GM19395 (cell line): ENCODE measurements at regions not wholly inside any gene's neighbourhood (a gene's known extent, or its start where the extent isn't known, plus 50 kb on each side); places are given as distances from the start of the nearest gene placed in this dataset.

Experiments used
- ATAC-seq: cut with Tn5 transposase; IDR thresholded peaks from one replicate; pipeline ENCODE4 v1.9.1; 2021; ENCODE audit warnings: mild to moderate bottlenecking, moderate library complexity; ENCODE audit not compliant: unreplicated experiment

DNA sequence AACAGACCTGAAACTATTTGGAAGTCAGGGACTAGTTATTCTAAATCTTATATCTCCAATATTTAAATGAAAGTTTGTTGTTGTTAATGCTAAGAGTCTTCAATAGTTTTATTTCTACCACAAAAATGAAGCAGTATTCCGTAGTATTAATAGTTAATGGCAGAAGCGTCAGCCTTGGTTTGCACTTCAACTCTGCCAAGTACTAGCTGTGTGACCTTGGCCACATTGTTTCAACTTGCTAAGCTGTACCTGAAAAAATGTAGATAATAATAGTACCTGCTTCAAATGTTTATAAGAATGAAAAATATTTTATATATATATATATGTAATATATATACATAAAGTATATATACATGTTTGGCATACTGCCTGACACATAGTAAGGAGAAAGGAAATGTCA is 354.6 kb upstream of the SATB1 start:
- ATAC-seq, result no peak

GRCh38 chr3:18778598-18778997 is 353.5 kb upstream of the SATB1 start:
- ATAC-seq, result no peak

DNA sequence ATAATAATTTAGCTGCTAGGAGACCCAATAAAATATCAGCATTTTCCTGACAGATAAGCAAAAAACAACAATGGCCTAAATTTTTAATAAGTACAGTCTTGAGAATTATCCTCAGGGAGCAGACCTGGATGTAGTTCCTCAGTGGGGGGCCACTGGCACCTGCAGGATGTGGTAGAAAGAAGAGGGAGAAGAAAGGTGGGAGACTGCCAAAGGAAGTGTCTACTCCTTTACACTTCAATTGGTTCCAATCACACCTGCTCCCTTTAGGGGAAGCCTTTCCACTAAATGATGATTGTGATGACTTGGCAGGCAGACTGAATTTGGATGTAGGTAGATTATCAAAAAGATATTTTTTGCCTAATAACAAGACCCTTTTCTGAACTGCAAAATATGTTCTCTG is 353.0 kb upstream of the SATB1 start:
- no peak for ATAC-seq

DNA sequence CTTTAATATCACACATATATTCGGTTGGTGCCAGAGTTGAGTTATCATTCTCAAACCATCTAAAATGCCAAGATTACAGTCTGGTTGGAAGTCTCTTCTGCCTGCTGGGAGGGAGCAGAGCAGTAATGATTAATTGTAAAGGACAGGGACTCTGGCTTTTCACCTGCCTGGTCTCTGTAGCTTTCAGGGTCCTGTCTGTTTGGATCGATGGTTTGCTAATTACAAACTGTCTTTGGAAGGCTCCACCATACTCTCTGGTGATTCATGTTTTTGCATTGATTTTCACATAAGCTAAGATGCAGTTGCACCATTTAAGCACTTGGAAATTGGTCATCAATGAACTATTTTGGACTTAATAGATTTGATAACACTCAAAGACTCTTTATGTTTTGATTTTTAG is 350.4 kb upstream of the SATB1 start:
- no peak for ATAC-seq

DNA sequence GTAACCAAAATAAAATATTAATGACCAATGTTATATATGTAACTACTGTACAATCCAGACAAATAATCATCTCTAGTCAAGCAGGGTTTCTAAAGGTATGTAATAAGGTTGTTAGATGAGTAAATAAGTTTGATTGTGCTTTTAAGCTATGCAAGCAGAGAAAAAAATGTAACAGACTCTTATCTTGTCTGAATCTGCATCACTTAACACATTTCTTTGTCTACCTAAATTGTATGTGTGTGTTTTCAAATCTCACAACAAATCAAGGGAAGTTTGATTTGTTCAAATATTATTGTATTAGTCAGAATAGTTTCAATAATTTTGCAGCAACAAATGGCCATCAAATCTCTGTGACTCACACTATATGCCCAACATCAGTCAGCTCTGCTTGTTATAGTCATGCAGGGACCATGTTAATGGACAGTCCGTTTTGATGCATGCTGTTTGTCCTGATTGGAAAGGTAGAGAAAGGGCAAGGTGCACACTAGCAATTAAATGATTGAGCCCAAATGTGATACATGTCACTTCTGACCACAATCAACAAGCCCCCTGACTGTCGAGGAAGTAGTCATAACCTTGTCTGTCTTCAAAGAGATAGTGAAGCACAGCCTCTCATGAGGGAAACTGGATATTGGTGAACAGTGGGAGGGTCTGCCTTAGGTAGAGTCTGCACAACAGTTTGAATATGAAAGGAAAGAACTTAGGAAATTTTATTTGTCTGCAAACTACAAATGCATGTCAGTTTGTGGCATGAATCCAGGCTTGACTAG is 349.4 kb upstream of the SATB1 start:
- no peak for ATAC-seq

GRCh38 chr3:18772699-18773305 is 347.7 kb upstream of the SATB1 start:
- no peak for ATAC-seq

DNA sequence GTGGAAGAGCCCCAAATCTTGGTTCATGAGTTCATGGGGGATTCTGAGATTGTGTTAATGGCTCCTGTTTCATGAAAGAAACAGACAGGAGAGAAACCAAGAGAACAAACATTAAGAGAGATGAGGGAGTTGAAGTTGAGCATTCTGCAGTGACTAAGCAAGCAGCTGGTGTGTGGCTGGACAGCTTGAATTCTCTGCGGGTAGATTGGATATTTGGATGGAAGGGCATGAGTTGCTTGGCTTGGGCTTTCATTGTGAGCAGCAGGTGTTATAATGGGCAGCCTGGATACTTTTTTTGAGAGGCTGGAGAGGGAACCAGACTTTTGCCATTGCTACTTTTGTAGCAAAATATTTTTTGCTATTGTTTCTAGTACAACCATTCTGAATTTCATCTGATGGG is 346.8 kb upstream of the SATB1 start:
- no peak for ATAC-seq

GRCh38 chr3:18770800-18771199 is 345.7 kb upstream of the SATB1 start:
- ATAC-seq, result no peak

DNA sequence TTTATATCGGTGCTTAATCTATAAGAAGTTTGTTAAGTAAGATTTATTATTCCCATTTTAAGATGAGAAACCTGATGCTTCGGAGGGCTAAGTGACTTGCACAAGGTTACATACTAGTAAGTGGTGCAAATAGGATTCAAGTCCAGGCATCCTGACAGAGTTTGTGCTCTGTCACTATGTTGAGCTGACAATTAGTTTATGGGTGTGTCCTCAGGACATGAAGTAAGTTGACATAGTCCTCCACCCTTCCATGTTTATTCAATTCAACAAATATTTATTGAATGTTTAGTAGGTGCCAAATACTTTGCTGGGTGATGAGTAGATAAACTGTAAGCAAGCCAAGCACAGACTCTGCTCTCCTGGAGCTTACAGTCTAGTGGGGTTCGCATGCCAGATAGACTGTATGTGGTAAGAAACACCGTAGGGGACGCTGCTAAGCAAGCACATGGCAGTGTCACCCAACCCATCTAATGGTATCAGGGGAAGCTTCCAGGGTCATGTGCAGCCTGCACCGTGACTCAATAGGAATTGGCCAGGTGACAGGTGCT is 342.7 kb upstream of the SATB1 start:
- no peak for ATAC-seq

DNA sequence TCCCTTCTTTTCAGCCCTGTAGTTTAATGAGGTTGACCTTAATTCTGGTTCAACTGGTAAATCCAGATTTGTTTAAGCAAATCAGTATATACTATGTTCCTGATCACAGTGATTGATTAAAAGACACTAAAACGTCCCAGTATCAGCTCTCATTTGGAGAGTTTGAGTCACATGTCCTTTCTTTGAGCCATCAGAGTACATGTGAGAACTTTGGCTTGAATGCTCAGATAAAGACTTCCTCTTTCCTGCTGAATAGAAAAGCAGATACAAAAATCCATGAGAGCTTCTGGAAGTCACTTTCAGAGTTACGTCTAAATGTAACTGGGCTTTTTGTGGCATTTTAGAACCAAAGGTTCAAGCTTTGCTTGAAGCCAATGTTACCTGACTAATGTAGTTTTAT is 341.8 kb upstream of the SATB1 start:
- ATAC-seq, result no peak

GRCh38 chr3:18765662-18766061 is 340.5 kb upstream of the SATB1 start:
- ATAC-seq, result no peak

DNA sequence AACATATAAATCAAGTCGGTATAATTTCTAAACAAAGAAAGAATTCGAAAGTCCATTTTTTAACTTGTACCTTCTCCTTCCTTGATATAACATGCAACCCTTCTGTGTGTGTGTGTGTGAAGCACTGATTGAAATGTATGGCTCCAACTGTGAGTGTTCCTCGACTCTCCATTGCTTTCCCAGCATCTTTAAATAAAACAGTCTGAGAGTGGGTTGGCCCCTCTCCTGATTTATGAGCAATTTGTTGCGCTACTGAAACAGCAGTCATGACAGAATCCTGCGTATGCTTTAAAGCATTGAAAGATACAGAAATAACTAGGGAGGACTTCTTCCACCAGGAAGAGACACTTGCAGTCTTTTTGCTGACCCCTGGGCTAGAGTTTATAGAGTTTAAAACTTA is 340.0 kb upstream of the SATB1 start:
- ATAC-seq, result no peak

DNA sequence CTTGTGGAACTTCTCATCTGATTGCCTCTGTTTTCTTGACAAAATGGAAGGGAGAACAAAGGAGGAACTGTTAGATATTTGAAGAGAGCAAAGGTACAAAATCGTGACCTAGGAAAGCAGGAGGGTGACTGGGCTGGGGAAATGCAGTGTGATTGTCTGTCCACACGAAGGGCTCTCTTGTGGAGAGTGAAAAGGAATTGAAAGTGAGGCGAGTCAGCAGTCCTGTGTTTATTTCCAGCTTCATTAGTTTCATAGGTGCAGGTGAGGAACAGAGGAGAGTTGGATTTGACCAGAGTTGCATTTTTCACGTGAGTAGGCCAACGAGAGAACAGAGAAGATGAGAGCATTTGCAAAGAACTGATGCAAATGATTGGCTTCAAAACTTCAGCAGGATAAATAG is 336.4 kb upstream of the SATB1 start:
- peak; percentile 45 for ATAC-seq

DNA sequence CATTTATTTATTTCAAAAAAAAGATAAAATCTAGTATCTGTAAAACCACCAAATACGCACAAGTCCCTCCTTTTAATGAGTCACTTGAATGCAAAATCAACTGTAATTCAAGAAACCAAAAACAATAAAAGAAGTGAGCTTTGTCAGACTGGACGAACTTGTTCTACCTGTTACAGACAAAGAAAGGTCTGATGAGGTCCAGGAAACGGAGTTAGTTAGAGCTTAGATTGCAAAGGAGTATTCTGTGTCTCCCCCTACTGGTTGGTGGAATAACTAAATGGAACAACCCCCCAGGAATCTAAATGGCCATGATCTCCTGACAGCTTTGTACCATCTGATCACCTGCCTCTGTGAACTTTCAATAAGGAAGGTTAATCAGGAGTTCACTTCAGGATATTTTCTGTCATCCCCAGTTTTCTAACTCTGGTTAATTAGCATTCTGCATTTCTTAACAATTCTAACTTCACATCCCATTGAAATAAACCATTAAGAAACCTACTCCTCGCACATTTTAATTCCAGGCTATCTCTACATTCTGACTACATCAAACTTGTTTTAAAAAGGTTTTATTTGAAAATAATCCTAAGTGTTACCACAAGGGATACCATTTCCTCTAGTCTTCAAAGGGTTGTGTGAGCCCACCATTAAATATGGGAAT is 333.0 kb upstream of the SATB1 start:
- peak; percentile 93 for ATAC-seq

DNA sequence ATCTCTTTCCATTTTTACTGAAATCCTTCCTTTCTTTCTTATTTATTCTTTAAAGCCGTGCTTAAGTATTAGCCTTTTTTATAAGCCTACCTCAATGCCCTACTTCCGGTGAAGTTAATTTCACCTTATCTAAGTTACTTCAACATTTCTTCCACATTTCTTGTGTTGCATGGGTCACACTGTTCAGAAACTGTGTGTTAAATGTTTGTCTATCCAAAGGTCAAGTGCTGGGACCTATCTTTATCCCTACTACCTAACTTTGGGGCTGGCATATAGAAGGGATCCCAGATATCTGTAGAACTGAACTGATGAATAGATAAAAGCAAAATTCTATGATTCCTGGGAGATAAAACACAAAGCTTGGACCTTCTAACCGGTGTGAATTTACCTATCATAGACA is 332.3 kb upstream of the SATB1 start:
- no peak for ATAC-seq

DNA sequence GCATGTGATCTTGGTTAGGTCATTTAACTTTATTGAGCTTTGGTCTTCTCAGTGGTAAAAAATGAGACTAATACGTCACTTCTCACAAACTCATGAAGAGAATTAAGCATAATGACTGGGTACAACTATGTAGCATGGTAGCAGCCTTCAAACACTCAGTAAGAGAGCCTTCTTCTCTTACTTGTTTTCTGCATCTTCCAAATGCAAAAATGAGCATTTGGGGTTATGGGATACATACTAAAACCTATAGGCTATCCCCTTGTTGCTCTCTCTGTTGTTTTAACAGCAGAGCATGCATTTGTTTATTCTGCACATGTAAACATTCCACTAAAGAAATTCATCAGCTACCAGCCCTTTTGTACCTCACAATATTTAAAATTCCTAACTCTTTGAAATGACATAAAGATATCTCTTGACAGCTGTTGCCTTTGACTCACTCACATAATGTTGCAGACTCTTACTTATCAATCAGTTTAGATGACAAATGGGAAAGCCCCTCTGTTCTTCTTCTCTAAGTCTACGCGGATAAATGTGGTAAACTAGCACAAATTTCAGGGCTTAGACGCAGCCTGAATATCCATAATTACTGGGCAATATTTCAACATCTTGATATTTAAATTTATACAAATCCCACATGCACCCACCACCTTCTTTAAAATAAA is 327.3 kb upstream of the SATB1 start:
- no peak for ATAC-seq

DNA sequence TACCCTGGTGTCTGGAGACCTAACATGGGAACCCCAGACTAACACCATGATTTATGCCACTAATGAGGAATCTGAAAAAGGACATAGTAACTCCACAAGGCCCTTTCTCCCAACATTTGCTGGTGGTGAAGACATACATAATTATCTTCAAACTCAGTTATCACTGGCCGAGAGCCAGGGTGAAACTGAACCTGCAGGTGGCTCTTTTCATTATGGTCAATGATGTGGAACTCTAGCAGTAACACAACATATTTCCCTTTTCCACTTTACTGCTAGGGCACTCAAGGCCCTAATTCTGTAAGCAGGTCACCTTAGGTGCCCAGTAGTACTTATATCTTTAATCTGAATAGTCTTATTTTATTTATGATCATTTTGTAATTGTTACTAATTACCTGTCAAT is 326.4 kb upstream of the SATB1 start:
- ATAC-seq, result peak; percentile 72

DNA sequence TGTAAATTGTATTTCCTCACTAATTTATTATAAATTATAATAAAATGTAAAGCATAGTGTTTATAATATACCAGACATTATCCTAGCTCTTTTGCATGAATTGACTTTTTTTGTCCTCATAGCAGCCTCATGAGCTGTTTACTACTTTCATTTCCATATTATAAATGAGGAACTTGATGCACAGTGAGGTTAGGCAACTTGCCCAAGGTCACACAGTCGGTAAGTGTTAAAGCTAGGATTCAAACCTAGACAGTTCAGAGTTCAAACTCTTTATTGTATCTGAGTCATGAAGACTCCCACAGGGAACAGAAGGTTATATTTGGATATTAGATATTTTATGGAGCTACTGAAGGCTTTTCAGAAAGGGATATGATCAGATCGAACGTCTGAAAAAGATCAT is 322.2 kb upstream of the SATB1 start:
- no peak for ATAC-seq

GRCh38 chr3:18745472-18745871 is 320.3 kb upstream of the SATB1 start:
- ATAC-seq, result no peak

DNA sequence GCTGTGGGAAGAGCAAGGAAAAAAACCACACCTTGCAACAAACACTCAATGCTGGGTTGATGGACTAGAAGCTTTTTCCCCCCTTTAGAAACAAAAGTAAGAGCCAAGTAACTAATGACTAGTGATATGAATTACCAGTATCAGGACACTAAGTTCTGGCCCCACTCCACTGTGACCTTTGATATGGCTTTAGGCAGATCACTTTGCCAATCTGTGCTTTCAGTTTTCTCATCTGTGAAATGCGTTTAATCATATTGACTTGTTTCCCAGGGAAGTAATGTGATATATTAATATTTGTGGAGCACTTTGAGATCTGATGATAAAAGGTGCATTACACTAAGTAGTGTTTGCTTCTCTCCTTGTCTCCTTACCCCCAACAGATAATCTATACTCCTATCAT is 319.3 kb upstream of the SATB1 start:
- ATAC-seq, result no peak

DNA sequence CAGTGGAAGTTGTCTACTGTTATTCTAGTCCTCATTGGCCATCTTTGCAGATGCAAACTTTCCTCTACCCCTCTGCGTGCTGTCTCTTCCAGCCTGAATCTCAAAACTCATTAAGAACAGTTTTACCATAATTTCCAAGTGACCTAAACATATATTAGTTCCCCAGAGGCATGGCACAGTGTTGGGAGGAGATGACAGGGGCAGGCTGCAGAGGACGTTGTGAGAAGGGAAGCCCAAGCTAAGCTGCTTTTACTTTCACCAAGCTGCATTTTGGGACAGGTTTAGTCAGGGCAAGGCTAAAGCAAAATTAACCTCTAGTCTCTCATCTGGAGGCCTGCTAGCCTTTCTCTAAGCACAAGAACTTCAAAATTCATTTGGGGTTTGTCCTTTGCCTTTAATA is 318.6 kb upstream of the SATB1 start:
- no peak for ATAC-seq
